K562 (cell line): ENCODE measurements at regions not wholly inside any gene's neighbourhood (a gene's known extent, or its start where the extent isn't known, plus 50 kb on each side); places are given as distances from the start of the nearest gene placed in this dataset.

ENCODE experiments used
- ATAC-seq: fragments of 200-7000 bp; cut with Tn5 transposase; 3 replicates; pipeline ENCODE4 v1.9.1; 2020; ENCODE audit warnings: moderate library complexity
- BruUV-seq: library from RNA; stranded (reverse); fragments of 400-500 nt; replicated peaks from 2 replicates; lab custom pipeline; 2021; lab: Mats Ljungman, UMichigan
- CTCF ChIA-PET: fragments of 300-600 bp; formaldehyde crosslinking; extraction: SDS; loops from one replicate; lab custom pipeline; 2021; ENCODE audit warnings: low intra/inter-chr PET ratio; lab: Yijun Ruan, JAX
- POLR2A ChIA-PET: fragments of 300-600, 350-650 bp; sonication (Branson Sonifier 250); formaldehyde crosslinking; extraction: SDS; loops from one replicate; lab custom pipeline; 2021; ENCODE audit warnings: antibody characterized with exemption, inconsistent platforms; lab: Yijun Ruan, JAX
- DNase-seq, 4 experiments: peaks; one replicate each; pipeline versions ENCODE4 v3.0.0 to v3.0.0-alpha.2; 2011 to 2018; ENCODE audit warnings: low spot score in 3 of 4, mixed read lengths in 3 of 4; ENCODE audit errors: extremely low read depth in 1 of 4
- FAIRE-seq: peaks from 2 replicates; lab custom pipeline; 2011; peaks lifted over from hg19 to GRCh38; lab: Jason Lieb, UNC
- H2AFZ ChIP-seq: 2 replicates; pipeline ENCODE4 v1.6.0; 2011; ENCODE audit warnings: low read depth, low read length, control low read depth, inconsistent platforms
- H3K27ac ChIP-seq: fragments of 200-600 bp; 3 replicates; pipeline ENCODE4 v1.8.0; 2011; ENCODE audit warnings: low read depth, mild to moderate bottlenecking, control low read depth, inconsistent platforms, low read length, moderate library complexity, mixed read lengths; ENCODE audit errors: extremely low read depth
- H3K27me3 ChIP-seq, 2 experiments: fragments of 300-600 bp in 1 of 2; 2 replicates in 1 of 2; 3 replicates in 1 of 2; pipeline versions ENCODE4 v1.6.0 to v1.8.0; 2011; ENCODE audit warnings: inconsistent platforms in 2 of 2, low read length in 2 of 2, mild to moderate bottlenecking in 1 of 2, mixed read lengths in 1 of 2, moderate library complexity in 1 of 2; ENCODE audit not compliant: control insufficient read depth in 2 of 2, insufficient read depth in 2 of 2
- H3K36me3 ChIP-seq: fragments of 300-600 bp; 3 replicates; pipeline ENCODE4 v1.8.0; 2011; ENCODE audit warnings: mild to moderate bottlenecking, low read length, inconsistent platforms; ENCODE audit not compliant: control insufficient read depth, insufficient read depth
- H3K4me1 ChIP-seq, 2 experiments: fragments of 200-600 bp in 1 of 2; replicated peaks in 1 of 2; 2 replicates in 1 of 2; 3 replicates in 1 of 2; pipeline versions ENCODE4 v1.5.1 to v1.8.0; 2011; ENCODE audit warnings: inconsistent platforms in 2 of 2, low read length in 2 of 2, mild to moderate bottlenecking in 1 of 2, mixed read lengths in 1 of 2, moderate library complexity in 1 of 2; ENCODE audit not compliant: control insufficient read depth in 2 of 2, insufficient read depth in 2 of 2
- H3K4me2 ChIP-seq: 2 replicates; pipeline ENCODE4 v1.6.1; 2011; ENCODE audit warnings: low read length, control low read depth, inconsistent platforms, mixed read lengths; ENCODE audit not compliant: insufficient read depth
- H3K4me3 ChIP-seq: fragments of 200-600 bp; sonication (generic), shearing (Covaris generic); 2 replicates; pipeline ENCODE4 v1.5.1; 2016; ENCODE audit warnings: control low read depth, inconsistent platforms
- H3K79me2 ChIP-seq: fragments of 200-600 bp; 3 replicates; pipeline ENCODE4 v1.8.0; 2011; ENCODE audit warnings: low read length, inconsistent platforms; ENCODE audit not compliant: control insufficient read depth, insufficient read depth
- H3K9ac ChIP-seq, 2 experiments: 2 replicates each; pipeline versions ENCODE4 v1.6.0 to v1.6.1; 2011; ENCODE audit warnings: low read depth in 2 of 2, low read length in 2 of 2, control low read depth in 1 of 2, inconsistent platforms in 1 of 2, mild to moderate bottlenecking in 1 of 2, mixed read lengths in 1 of 2; ENCODE audit not compliant: insufficient read depth in 1 of 2
- H3K9me1 ChIP-seq: one replicate; pipeline ENCODE4 v1.6.0; 2011; ENCODE audit warnings: inconsistent platforms, mild to moderate bottlenecking, low read length, moderate library complexity; ENCODE audit not compliant: control insufficient read depth, insufficient read depth
- H3K9me3 ChIP-seq: replicated peaks from 2 replicates; pipeline ENCODE4 v1.5.1; 2011; ENCODE audit warnings: low read depth, low read length, inconsistent platforms; ENCODE audit not compliant: control insufficient read depth, insufficient read depth
- H4K20me1 ChIP-seq: replicated peaks from 2 replicates; pipeline ENCODE4 v1.6.1; 2011; ENCODE audit warnings: low read length, inconsistent platforms, mixed read lengths; ENCODE audit not compliant: control insufficient read depth, insufficient read depth
- CHD1 ChIP-seq: fragments of 200-600 bp; sonication (generic); IDR thresholded peaks from one replicate; pipeline ENCODE4 v1.6.1; 2012; ENCODE audit warnings: mild to moderate bottlenecking, moderate library complexity, low read length, inconsistent platforms
- CREB3 ChIP-seq: fragments of 450-650 bp; conservative IDR thresholded peaks from 2 replicates; pipeline ENCODE4 v1.6.1; 2016; ENCODE audit warnings: missing genetic modification characterization, low read depth, mild to moderate bottlenecking, missing compliant biosample characterization, moderate library complexity
- EHMT2 ChIP-seq: fragments of 450-650 bp; IDR thresholded peaks from 2 replicates; pipeline ENCODE4 v1.6.1; 2018; ENCODE audit warnings: antibody characterized with exemption
- HINFP ChIP-seq: fragments of 450-650 bp; conservative IDR thresholded peaks from 2 replicates; pipeline ENCODE4 v1.6.1; 2016; ENCODE audit warnings: missing genetic modification characterization, low read depth, mild to moderate bottlenecking, control low read depth, missing compliant biosample characterization
- MLLT1 ChIP-seq, 2 experiments: fragments of 450-650 bp; IDR thresholded peaks; 2 replicates each; pipeline ENCODE4 v1.6.1; 2016
- MXD1 ChIP-seq: fragments of 250-450 bp; sonication (Bioruptor Pico); IDR thresholded peaks from 2 replicates; pipeline ENCODE4 v1.8.0; 2021; ENCODE audit warnings: borderline replicate concordance, mild to moderate bottlenecking, moderate library complexity; ENCODE audit not compliant: poor library complexity, severe bottlenecking
- PCBP2 ChIP-seq: fragments of 200-400 bp; formaldehyde crosslinking; IDR thresholded peaks from 2 replicates; pipeline ENCODE4 v1.6.1; 2018; ENCODE audit warnings: low read length, low read depth, mild to moderate bottlenecking, moderate library complexity; ENCODE audit not compliant: poor library complexity, severe bottlenecking
- RAD51 ChIP-seq: fragments of 450-650 bp; IDR thresholded peaks from 2 replicates; pipeline ENCODE4 v1.7.1; 2016; ENCODE audit warnings: low read depth, mild to moderate bottlenecking, borderline replicate concordance
- RHOXF2B ChIP-seq: fragments of 250-450 bp; sonication (Bioruptor Pico); conservative IDR thresholded peaks from 2 replicates; pipeline ENCODE4 v1.5.1; 2021
- TEAD2 ChIP-seq: fragments of 450-650 bp; IDR thresholded peaks from 2 replicates; pipeline ENCODE4 v1.6.1; 2016; ENCODE audit warnings: missing genetic modification characterization, control low read depth, missing compliant biosample characterization
- THAP7 ChIP-seq: fragments of 250-450 bp; sonication (Bioruptor Pico); IDR thresholded peaks from 2 replicates; pipeline ENCODE4 v1.5.0; 2021
- ZFX ChIP-seq: sonication (generic); formaldehyde crosslinking; IDR thresholded peaks from 2 replicates; pipeline ENCODE4 v1.8.0; 2022; ENCODE audit warnings: mild to moderate bottlenecking, missing genetic modification reagents, moderate library complexity
- WGBS: fragments of 100-300 bp; shearing (Covaris generic); methylation state at CpG from one replicate; pipeline ENCODE4 v1.1.6; 2016; ENCODE audit warnings: low coverage, mixed read lengths; ENCODE audit not compliant: insufficient coverage; ENCODE audit errors: missing lambda C conversion rate; 5-methylcytosine and 5-hydroxymethylcytosine counted together
- in situ Hi-C: fragments of 300-500 bp; cut with MboI; formaldehyde crosslinking; loops from 4 replicates; pipeline ENCODE4 v1.15.0; 2018; ENCODE audit warnings: inconsistent platforms, mixed read lengths
- intact Hi-C: fragments of 100-400 bp; cut with micrococcal nuclease; formaldehyde crosslinking; loops from 2 replicates; pipeline ENCODE4 v1.14.2; 2022
- TF ChIP-seq, protein P1 (sequence below): sonication (generic); IDR thresholded peaks from 2 replicates; pipeline ENCODE4 v1.6.1; 2016

GRCh38 chr9:108607607-108608006 lies 248.2 kb downstream of the ACTL7B start:
- ChIA-PET POLR2A (no interaction called here), CTCF (no interaction called here)
- no peak overlapping the region for H2AFZ ChIP-seq
- H3K4me1 ChIP-seq: no peaks in the 10 kb centered on the region
- H3K4me3 ChIP-seq: no peak overlapping the region
- ATAC-seq (no peak), FAIRE-seq (no peak), DNase-seq (no peak)
- TF ChIP-seq CREB3 (tag) (no peak), MLLT1 (IDR thresholded peaks at IDR 0.05) (no peak), PCBP2 (no peak), THAP7 (CRISPR knock-in tag) (no peak), EHMT2 (no peak), MXD1 (CRISPR knock-in tag) (no peak), RAD51 (no peak), TEAD2 (tag) (no peak), RHOXF2B (no peak), HINFP (tag) (no peak), CHD1 (no peak), ZFX (CRISPR knock-in tag) (no peak)
- TF ChIP-seq, protein P1, sequence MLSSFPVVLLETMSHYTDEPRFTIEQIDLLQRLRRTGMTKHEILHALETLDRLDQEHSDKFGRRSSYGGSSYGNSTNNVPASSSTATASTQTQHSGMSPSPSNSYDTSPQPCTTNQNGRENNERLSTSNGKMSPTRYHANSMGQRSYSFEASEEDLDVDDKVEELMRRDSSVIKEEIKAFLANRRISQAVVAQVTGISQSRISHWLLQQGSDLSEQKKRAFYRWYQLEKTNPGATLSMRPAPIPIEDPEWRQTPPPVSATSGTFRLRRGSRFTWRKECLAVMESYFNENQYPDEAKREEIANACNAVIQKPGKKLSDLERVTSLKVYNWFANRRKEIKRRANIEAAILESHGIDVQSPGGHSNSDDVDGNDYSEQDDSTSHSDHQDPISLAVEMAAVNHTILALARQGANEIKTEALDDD: no peak
- in situ Hi-C loops (no loop called here), intact Hi-C loops (no loop called here)
- no peak overlapping the region for H3K9ac ChIP-seq
- no peaks in the 10 kb centered on the region for H3K27me3 ChIP-seq
- no peaks in the 10 kb centered on the region for H3K36me3 ChIP-seq
- H3K9me3 ChIP-seq: no peaks in the 10 kb centered on the region
- H4K20me1 ChIP-seq: no peaks in the 10 kb centered on the region
- H3K27ac ChIP-seq: no peak overlapping the region
- 1% methylated on average over 4 of the region's 4 CpGs for WGBS
- H3K4me2 ChIP-seq: no peak overlapping the region
- no TSS peak for BruUV-seq
- no peaks in the 10 kb centered on the region for H3K79me2 ChIP-seq
- no peaks in the 10 kb centered on the region for H3K9me1 ChIP-seq
